Spleen (tissue), 7 donors: ENCODE measurements at regions not wholly inside any gene's neighbourhood (a gene's known extent, or its start where the extent isn't known, plus 50 kb on each side); places are given as distances from the start of the nearest gene placed in this dataset.

Experiments used
- CTCF ChIP-seq, 11 experiments: fragments of 200-600 bp in 7 of 11; fragments of 450-650 bp in 4 of 11; sonication (generic) in 4 of 11; IDR thresholded peaks in 8 of 11; conservative IDR thresholded peaks in 3 of 11; 1 replicate in 7 of 11; 2 replicates in 4 of 11; pipeline versions ENCODE4 v1.4.0 to v1.8.0; 2016 to 2021; ENCODE audit warnings: antibody characterized with exemption in 11 of 11, inconsistent platforms in 4 of 11, mild to moderate bottlenecking in 1 of 11
- POLR2A ChIP-seq, 3 donors: fragments of 450-650 bp; IDR thresholded peaks; one replicate each; pipeline ENCODE4 v1.5.1; 2017; ENCODE audit warnings: antibody characterized with exemption in 3 of 3, mild to moderate bottlenecking in 1 of 3
- POLR2AphosphoS5 ChIP-seq, 3 donors: sonication (generic); formaldehyde crosslinking; IDR thresholded peaks; one replicate each; pipeline ENCODE4 v1.5.1; 2017; ENCODE audit warnings: antibody characterized with exemption in 3 of 3
- donor health status: DM: no; HTN: no; CAD: no; lungs with moderate emphysema.
- donor health status: DM: no; HTN: no; CAD: no.
- donor health status: DM: no; HTN: no; CAD: no.

- TF ChIP-seq CTCF (IDR thresholded peaks at IDR 0.05 in 8 of 11, conservative IDR thresholded peaks at IDR 0.05 in 3 of 11) (no peak), POLR2A (IDR thresholded peaks at IDR 0.05) (no peak), POLR2AphosphoS5 (IDR thresholded peaks at IDR 0.05) (peak in 1 of 3 donors; percentile 28)
Measured at GRCh38 chr1:234933475-234933874, 195.2 kb downstream of the TOMM20 start.
